Caco-2 (cell line): ENCODE measurements at regions not wholly inside any gene's neighbourhood (a gene's known extent, or its start where the extent isn't known, plus 50 kb on each side); places are given as distances from the start of the nearest gene placed in this dataset.

Source experiments
- BruUV-seq: library from RNA; stranded (reverse); fragments of 400-500 nt; replicated peaks from 2 replicates; lab custom pipeline; 2021; lab: Mats Ljungman, UMichigan
- CTCF ChIA-PET: fragments of 300-600 bp; sonication (Branson Sonifier 250); formaldehyde crosslinking; loops from one replicate; lab custom pipeline; 2022; ENCODE audit warnings: antibody characterized with exemption; lab: Charles Lee
- POLR2A ChIA-PET: fragments of 300-600 bp; sonication (Branson Sonifier 250); formaldehyde crosslinking; loops from one replicate; lab custom pipeline; 2022; ENCODE audit warnings: antibody characterized with exemption; lab: Charles Lee
- DNase-seq, 2 experiments: peaks; one replicate each; pipeline versions ENCODE4 v3.0.0 to v3.0.0-alpha.2; 2020 to 2022
- H3K27me3 ChIP-seq: replicated peaks from 2 replicates; pipeline ENCODE4 v1.6.0; 2011; ENCODE audit warnings: low read length; ENCODE audit not compliant: control insufficient read depth, insufficient read depth
- H3K36me3 ChIP-seq: 2 replicates; pipeline ENCODE4 v1.5.1; 2011; ENCODE audit warnings: low read length; ENCODE audit not compliant: control insufficient read depth, insufficient read depth
- H3K4me1 ChIP-seq: fragments of 250-450 bp; sonication (Bioruptor Pico); 2 replicates; pipeline ENCODE4 v1.5.1; 2020; ENCODE audit warnings: mild to moderate bottlenecking
- H3K4me3 ChIP-seq: 2 replicates; pipeline ENCODE4 v1.5.1; 2011; ENCODE audit warnings: low read depth, mild to moderate bottlenecking, control low read depth, low read length
- H3K9me3 ChIP-seq: fragments of 250-450 bp; sonication (Bioruptor Pico); 2 replicates; pipeline ENCODE4 v1.5.1; 2020; ENCODE audit warnings: mild to moderate bottlenecking, moderate library complexity
- H3K27ac Mint-ChIP-seq: one replicate; pipeline ENCODE4 v1.8.0; 2022; ENCODE audit warnings: mixed read lengths; ENCODE audit not compliant: unreplicated experiment
- H3K27me3 Mint-ChIP-seq: one replicate; pipeline ENCODE4 v1.8.0; 2022; ENCODE audit warnings: mixed read lengths; ENCODE audit not compliant: insufficient read depth, unreplicated experiment
- H3K36me3 Mint-ChIP-seq: one replicate; pipeline ENCODE4 v1.8.0; 2022; ENCODE audit warnings: mild to moderate bottlenecking, mixed read lengths; ENCODE audit not compliant: insufficient read depth, unreplicated experiment
- H3K4me1 Mint-ChIP-seq: one replicate; pipeline ENCODE4 v1.8.0; 2022; ENCODE audit warnings: low read depth, mixed read lengths; ENCODE audit not compliant: unreplicated experiment
- H3K4me3 Mint-ChIP-seq: one replicate; pipeline ENCODE4 v1.8.0; 2022; ENCODE audit warnings: mild to moderate bottlenecking, moderate library complexity, mixed read lengths; ENCODE audit not compliant: unreplicated experiment
- H3K9me3 Mint-ChIP-seq: one replicate; pipeline ENCODE4 v1.8.0; 2022; ENCODE audit warnings: mixed read lengths; ENCODE audit not compliant: unreplicated experiment
- CTCF ChIP-seq, 2 experiments: fragments of 200-600 bp in 1 of 2; IDR thresholded peaks; 1 replicate in 1 of 2; 2 replicates in 1 of 2; pipeline versions ENCODE4 v1.5.1 to v1.8.0; 2011 to 2022; ENCODE audit warnings: antibody characterized with exemption in 1 of 2, control low read depth in 1 of 2, inconsistent platforms in 1 of 2, low read depth in 1 of 2, low read length in 1 of 2, mild to moderate bottlenecking in 1 of 2, moderate library complexity in 1 of 2; ENCODE audit not compliant: insufficient read depth in 1 of 2, severe bottlenecking in 1 of 2, unreplicated experiment in 1 of 2
- intact Hi-C: fragments of 100-400 bp; cut with micrococcal nuclease; formaldehyde crosslinking; loops from one replicate; pipeline ENCODE4 v1.10.0; 2022; ENCODE audit not compliant: unreplicated experiment

- Histone ChIP-seq H3K4me3 (no peak overlapping the region), H3K4me1 (no peaks in the 10 kb centered on the region), H3K36me3 (no peaks in the 10 kb centered on the region), H3K9me3 (no peaks in the 10 kb centered on the region), H3K27me3 (no peaks in the 10 kb centered on the region)
- H3K4me3 Mint-ChIP-seq, result no peak overlapping the region
- peaks cover 7% of the 10 kb centered on the region for H3K4me1 Mint-ChIP-seq
- DNase-seq, result no peak
- intact Hi-C loops, result no loop called here
- no peaks in the 10 kb centered on the region for H3K27me3 Mint-ChIP-seq
- no peaks in the 10 kb centered on the region for H3K9me3 Mint-ChIP-seq
- ChIA-PET CTCF (interaction anchor here (0.6 kb wide), 1 partner anchor 232 kb away, joined by 3 read pairs; no protein-coding TSS in a partner anchor), POLR2A (interaction anchor here (0.6 kb wide), 1 partner anchor 195 kb away, joined by 4 read pairs; no protein-coding TSS in a partner anchor)
- no peak overlapping the region for H3K27ac Mint-ChIP-seq
- TF ChIP-seq CTCF (IDR thresholded peaks at IDR 0.05; ENCODE audit: insufficient read depth in 1 of 2, low read depth in 1 of 2, low read length in 1 of 2, severe bottlenecking in 1 of 2, unreplicated experiment in 1 of 2), result no peak
- no peaks in the 10 kb centered on the region for H3K36me3 Mint-ChIP-seq
- no TSS peak for BruUV-seq
These were observed 149.4 kb upstream of the SLC1A4 start for GRCh38 chr2:64839844-64840243.

GRCh38 chr2:64840426-64840881, 148.7 kb upstream of the SLC1A4 start:
- H3K27ac Mint-ChIP-seq, result no peak overlapping the region
- CTCF ChIA-PET, result no interaction called here
- H3K9me3 Mint-ChIP-seq, result no peaks in the 10 kb centered on the region
- POLR2A ChIA-PET, result interaction anchor here (0.6 kb wide), 1 partner anchor 195 kb away, joined by 4 read pairs; no protein-coding TSS in a partner anchor
- no peaks in the 10 kb centered on the region for H3K36me3 ChIP-seq
- H3K9me3 ChIP-seq, result no peaks in the 10 kb centered on the region
- peaks cover 7% of the 10 kb centered on the region for H3K4me1 Mint-ChIP-seq
- H3K27me3 Mint-ChIP-seq, result no peaks in the 10 kb centered on the region
- no peaks in the 10 kb centered on the region for H3K36me3 Mint-ChIP-seq
- H3K4me3 Mint-ChIP-seq, result no peak overlapping the region
- BruUV-seq, result no TSS peak
- no peaks in the 10 kb centered on the region for H3K4me1 ChIP-seq
- no peak for TF ChIP-seq CTCF (IDR thresholded peaks at IDR 0.05; ENCODE audit: insufficient read depth in 1 of 2, low read depth in 1 of 2, low read length in 1 of 2, severe bottlenecking in 1 of 2, unreplicated experiment in 1 of 2)
- H3K27me3 ChIP-seq, result no peaks in the 10 kb centered on the region
- no peak overlapping the region for H3K4me3 ChIP-seq
- DNase-seq, result no peak
- intact Hi-C loops, result no loop called here

- Histone ChIP-seq H3K9me3 (no peaks in the 10 kb centered on the region), H3K36me3 (no peaks in the 10 kb centered on the region), H3K4me3 (no peak overlapping the region), H3K4me1 (no peaks in the 10 kb centered on the region), H3K27me3 (no peaks in the 10 kb centered on the region)
- H3K36me3 Mint-ChIP-seq, result no peaks in the 10 kb centered on the region
- CTCF ChIA-PET, result no interaction called here
- no TSS peak for BruUV-seq
- no peak for TF ChIP-seq CTCF (IDR thresholded peaks at IDR 0.05; ENCODE audit: insufficient read depth in 1 of 2, low read depth in 1 of 2, low read length in 1 of 2, severe bottlenecking in 1 of 2, unreplicated experiment in 1 of 2)
- DNase-seq, result no peak
- H3K27me3 Mint-ChIP-seq, result no peaks in the 10 kb centered on the region
- H3K27ac Mint-ChIP-seq, result no peak overlapping the region
- intact Hi-C loops, result no loop called here
- POLR2A ChIA-PET, result no interaction called here
- peaks cover 7% of the 10 kb centered on the region for H3K4me1 Mint-ChIP-seq
- no peak overlapping the region for H3K4me3 Mint-ChIP-seq
- no peaks in the 10 kb centered on the region for H3K9me3 Mint-ChIP-seq
These were observed 147.7 kb upstream of the SLC1A4 start for GRCh38 chr2:64841461-64841860.
